NCI-H460 (cell line): ENCODE measurements at regions not wholly inside any gene's neighbourhood (a gene's known extent, or its start where the extent isn't known, plus 50 kb on each side); places are given as distances from the start of the nearest gene placed in this dataset.

Experiments used
- DNase-seq: peaks from one replicate; pipeline ENCODE4 v3.0.0-alpha.2; 2016; ENCODE audit warnings: low read depth; ENCODE audit errors: extremely low read depth

DNA sequence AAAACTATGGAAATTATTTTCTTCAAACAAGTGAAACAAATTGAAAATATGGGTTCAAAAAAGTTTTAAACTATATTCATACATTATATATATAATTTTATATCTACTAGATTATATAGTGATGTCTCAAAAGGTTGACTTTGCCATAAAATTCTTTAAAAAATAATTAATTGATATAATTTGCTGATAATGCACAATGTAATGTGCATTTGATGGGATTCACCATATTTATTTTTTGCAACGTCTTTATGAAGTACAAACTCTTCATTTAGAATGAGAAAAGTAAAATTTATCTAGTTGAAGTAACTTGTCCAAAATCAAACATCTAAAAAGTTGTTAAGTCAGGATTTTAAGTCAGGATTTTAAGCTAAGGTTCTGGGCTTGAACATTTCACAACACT is 1954.5 kb upstream of the PCDH20 start:
- no peak for DNase-seq

- DNase-seq, result no peak
These were observed 1952.0 kb upstream of the PCDH20 start for GRCh38 chr13:63367522-63368198.

DNA sequence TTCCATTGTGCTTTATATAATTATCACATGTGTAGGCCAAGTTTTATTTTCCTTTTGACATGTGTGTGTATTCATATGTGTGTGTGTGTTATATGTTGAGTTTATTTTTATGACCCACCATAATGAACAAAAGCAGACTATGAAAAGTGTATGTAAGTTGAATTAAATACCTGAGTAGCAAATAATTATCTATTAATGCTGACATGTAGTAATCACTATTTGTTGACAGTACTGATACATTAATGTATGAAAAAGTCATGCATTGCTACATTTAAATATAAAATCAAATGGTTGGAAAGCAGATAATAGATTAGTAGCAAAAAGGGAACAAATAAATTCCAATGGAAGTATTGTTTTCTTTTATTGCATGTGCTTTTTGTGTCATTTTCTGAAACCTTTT is 1948.5 kb upstream of the PCDH20 start:
- DNase-seq, result no peak

DNA sequence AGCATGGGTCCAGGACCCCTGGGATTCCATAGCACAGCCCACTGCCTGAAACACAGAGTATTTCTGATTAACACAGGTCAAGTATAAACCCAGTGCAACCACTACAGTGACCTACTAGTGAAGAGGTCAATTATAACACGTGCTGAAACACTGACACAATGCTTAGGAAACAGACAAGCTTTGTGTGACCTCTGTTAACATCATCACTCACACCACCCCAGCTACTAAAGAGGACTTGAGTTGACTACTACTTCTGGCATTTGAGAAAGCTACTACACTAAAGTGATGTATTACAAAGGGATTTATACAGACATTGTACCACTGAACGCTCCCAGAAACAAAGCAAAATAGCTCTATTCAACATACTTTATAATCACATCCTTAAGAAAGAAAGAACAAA is 1935.9 kb upstream of the PCDH20 start:
- no peak for DNase-seq

- no peak for DNase-seq
These were observed 1935.4 kb upstream of the PCDH20 start for GRCh38 chr13:63351081-63351480.

DNA sequence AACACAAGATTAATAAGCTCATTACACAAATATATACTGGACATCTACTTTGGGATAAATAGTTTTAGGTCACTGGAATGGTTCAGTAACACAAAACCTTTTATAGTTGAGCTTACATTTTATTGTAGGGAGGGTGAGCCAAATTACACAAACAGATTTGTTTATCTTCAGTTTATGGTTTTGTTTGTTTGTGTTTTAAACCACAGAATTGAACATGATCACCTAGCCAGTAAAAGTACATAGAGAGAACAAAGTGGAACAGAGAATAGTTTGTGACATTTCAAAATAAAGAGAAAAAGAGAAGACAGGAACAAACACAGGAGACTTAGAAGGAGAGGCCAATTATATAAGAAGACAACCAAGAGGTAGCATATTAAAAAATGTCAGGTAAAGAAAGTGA is 1930.2 kb upstream of the PCDH20 start:
- DNase-seq, result no peak

GRCh38 chr13:63344711-63345110 is 1929.1 kb upstream of the PCDH20 start:
- no peak for DNase-seq

GRCh38 chr13:63337921-63338320 is 1922.3 kb upstream of the PCDH20 start:
- no peak for DNase-seq

GRCh38 chr13:63337041-63337440 is 1921.4 kb upstream of the PCDH20 start:
- DNase-seq, result no peak

DNA sequence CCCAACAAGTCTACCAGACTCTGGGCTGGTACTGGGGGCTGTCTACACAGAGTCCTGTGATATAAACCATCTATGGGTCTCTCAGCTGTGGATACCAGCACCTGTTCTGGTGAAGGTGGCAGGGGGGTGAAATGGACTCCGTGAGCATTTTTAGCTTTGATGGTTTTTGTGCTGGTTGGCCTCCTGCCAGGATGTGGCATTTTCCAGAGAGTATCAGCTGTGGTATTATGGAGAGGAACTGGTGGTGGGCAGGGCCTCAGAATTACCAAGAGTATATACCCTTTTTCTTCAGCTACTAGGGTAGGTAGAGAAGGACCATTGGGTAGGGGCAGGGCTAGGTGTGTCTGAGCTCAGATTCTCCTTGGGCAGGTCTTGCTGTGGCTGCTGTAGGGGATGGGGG is 1920.9 kb upstream of the PCDH20 start:
- DNase-seq, result no peak

GRCh38 chr13:63327584-63327983 is 1911.9 kb upstream of the PCDH20 start:
- DNase-seq, result no peak

DNA sequence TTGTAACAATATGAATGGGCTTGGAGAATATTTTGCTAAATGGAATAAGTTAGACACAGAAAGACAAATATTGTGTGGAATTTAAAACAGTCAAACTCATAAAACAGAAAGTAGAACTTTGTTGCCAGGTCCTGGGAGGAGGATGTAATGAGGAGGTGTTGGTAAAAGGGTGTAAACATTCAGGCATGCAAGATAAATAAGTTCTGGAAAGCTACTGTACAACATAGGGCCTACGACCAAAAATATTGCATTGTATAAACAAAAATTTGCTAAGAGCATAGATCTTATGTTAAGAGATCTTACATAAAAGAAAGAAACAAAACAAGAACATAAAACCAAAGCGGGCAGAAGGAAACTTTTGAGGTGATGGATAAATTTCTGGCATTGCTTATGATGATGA is 1907.8 kb upstream of the PCDH20 start:
- no peak for DNase-seq

GRCh38 chr13:63311587-63311986 is 1895.9 kb upstream of the PCDH20 start:
- no peak for DNase-seq

DNA sequence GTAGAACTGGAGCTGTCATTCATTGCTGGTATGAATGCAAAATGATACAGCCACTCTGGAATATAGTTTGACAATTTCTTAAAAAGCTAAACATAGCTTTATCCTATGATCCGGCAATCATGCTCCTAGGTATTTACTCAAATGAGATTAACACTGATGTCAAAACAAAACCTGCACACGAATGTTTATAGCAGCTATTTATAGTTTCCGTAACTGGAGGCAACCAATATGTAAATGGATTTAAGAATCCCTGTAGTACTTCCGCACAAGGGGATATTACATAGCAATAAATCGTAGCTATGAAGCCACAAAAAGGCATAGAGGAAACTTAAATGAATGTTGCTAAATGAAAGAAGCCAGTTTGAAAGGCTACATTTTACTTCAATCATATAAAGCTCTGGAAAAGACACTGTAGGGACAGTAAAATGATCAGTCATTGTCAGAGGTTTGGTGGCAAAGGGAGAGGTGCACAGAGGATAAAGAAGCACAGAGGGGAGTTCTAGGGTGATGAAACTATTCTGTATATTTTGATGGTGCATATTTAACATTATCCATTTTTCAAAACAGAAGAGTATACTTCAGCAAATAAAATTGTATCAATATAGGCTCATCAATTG is 1893.0 kb upstream of the PCDH20 start:
- no peak for DNase-seq

DNA sequence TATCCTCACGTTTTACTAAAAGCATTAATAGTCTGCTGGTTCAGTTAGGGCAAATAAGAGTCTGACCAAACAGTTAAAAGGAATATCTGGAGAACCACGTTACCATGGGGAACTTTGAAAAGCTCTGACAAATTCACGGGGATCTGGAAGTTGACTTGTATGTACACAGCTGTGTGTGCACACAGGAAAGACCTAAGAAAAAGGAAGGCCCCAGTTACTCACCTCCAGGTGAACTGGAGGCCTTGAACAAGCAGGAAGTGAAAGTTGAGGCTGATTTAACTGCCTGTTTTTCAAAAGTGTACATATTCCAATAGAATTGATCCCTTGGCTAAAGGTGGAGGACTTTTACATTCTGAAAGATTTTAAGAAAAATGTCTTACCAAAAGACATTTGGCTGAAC is 1891.6 kb upstream of the PCDH20 start:
- no peak for DNase-seq

DNA sequence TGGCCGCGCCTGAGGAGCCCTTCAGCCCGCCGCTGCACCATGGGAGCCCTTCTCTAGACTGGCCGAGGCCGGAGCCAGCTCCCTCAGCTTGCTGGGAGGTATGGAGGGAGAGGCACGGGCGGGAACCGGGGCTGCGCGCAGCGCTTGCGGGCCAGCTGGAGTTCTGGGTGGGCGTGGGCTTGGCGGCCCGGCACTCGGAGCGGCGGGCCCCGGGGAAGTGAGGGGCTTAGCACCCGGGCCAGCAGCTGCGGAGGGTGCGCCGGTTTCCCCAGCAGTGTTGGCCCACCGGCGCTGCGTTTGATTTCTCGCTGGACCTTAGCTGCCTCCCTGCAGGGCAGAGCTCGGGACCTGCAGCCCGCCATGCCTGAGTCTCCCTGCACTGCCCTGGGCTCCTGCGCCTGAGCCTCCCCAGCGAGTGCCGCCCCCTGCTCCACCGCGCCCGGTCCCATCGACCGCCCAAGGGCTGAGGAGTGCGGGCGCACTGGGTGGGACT is 1890.0 kb upstream of the PCDH20 start:
- DNase-seq, result no peak

- peak; percentile 64 for DNase-seq
These were observed 1888.8 kb upstream of the PCDH20 start for GRCh38 chr13:63304497-63304896.

- DNase-seq, result no peak
These were observed 1884.3 kb upstream of the PCDH20 start for GRCh38 chr13:63299866-63300394.

- DNase-seq, result no peak
These were observed 1881.5 kb upstream of the PCDH20 start for GRCh38 chr13:63297163-63297562.

- DNase-seq, result no peak
These were observed 1876.1 kb upstream of the PCDH20 start for GRCh38 chr13:63291701-63292100.

DNA sequence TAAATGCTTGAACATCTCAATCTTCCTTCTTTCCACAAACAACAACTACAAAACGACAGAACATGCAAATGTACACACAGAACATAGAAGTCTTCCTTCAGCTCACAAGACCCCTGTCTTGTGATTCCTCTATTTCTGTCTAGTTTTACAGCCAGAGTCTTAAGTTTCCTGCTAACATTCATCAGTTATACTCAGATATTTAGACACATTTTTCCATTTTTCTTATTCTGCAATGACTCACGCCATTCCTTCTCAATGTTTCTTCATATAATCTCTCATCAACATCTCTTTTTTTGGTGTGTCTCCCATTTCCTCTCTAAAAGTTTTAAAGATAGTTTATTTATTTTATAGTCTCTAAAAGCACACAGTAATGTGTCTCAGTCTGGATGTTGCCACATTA is 1872.9 kb upstream of the PCDH20 start:
- DNase-seq, result no peak

DNA sequence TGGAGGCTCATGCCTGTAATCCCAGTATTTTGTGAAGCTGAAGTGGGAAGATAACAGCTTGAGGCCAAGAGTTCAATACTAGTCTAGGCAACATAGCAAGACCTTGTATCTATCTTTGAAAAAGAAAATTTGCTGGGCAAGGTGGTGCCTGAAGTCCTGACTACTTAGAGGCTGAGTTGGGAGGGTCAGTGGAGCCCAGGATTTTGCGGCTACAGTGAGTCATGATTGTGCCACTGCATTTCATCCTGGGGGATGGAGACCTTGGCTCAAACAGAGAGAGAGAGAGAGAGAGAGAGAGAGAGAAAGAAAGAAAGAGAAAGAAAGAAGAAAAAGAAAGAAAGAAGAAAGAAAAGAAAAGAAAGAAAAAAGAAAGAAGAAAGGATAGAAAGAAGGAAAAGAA is 1872.3 kb upstream of the PCDH20 start:
- DNase-seq, result no peak
